ENCODE measurements at regions not wholly inside any gene's neighbourhood (a gene's known extent, or its start where the extent isn't known, plus 50 kb on each side); places are given as distances from the start of the nearest gene placed in this dataset.

- no peak for DNase-seq (ENCODE audit: low read depth, low spot score)
- ChIA-PET CTCF (no interaction called here), POLR2A (no interaction called here)
- H3K4me1 ChIP-seq (ENCODE audit: control insufficient read depth, insufficient read depth, low read length), result peaks cover 16% of the 10 kb centered on the region
- no peaks in the 10 kb centered on the region for H3K36me3 ChIP-seq (ENCODE audit: control insufficient read depth, insufficient read depth, low read length)
- H3K9me3 ChIP-seq (ENCODE audit: control insufficient read depth, insufficient read depth, low read depth, low read length), result no peaks in the 10 kb centered on the region
- no peak for ATAC-seq
- TF ChIP-seq, protein P1, sequence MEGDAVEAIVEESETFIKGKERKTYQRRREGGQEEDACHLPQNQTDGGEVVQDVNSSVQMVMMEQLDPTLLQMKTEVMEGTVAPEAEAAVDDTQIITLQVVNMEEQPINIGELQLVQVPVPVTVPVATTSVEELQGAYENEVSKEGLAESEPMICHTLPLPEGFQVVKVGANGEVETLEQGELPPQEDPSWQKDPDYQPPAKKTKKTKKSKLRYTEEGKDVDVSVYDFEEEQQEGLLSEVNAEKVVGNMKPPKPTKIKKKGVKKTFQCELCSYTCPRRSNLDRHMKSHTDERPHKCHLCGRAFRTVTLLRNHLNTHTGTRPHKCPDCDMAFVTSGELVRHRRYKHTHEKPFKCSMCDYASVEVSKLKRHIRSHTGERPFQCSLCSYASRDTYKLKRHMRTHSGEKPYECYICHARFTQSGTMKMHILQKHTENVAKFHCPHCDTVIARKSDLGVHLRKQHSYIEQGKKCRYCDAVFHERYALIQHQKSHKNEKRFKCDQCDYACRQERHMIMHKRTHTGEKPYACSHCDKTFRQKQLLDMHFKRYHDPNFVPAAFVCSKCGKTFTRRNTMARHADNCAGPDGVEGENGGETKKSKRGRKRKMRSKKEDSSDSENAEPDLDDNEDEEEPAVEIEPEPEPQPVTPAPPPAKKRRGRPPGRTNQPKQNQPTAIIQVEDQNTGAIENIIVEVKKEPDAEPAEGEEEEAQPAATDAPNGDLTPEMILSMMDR (IDR thresholded peaks at IDR 0.05), result no peak
- TF ChIP-seq POLR2AphosphoS5 (IDR thresholded peaks at IDR 0.05; ENCODE audit: low read depth, low read length), result no peak
- TF ChIP-seq TCF7L2 (IDR thresholded peaks at IDR 0.05; ENCODE audit: low read depth, low read length), result no peak
- no peak for TF ChIP-seq SIN3A (IDR thresholded peaks at IDR 0.05; ENCODE audit: borderline replicate concordance, insufficient read depth, low read depth, low read length)
- no peak for TF ChIP-seq REST (IDR thresholded peaks at IDR 0.05; ENCODE audit: insufficient read depth in 1 of 2, low read depth in 2 of 2, low read length in 1 of 2)
- intact Hi-C loops (cut with micrococcal nuclease; ENCODE audit: unreplicated experiment) (no loop called here), in situ Hi-C loops (cut with HindIII; ENCODE audit: low pct_unique_long_range_greater_than_20kb, low sequenced_read_pairs) (no loop called here)
- peak overlapping the region; percentile 73; the same call in 1 of the 2 replicates for H3K27ac ChIP-seq (ENCODE audit: low read length)
- H3K4me3 ChIP-seq (ENCODE audit: low read depth in 2 of 2, low read length in 2 of 2), result no peak overlapping the region
- H3K27me3 ChIP-seq (ENCODE audit: control insufficient read depth, insufficient read depth, low read length), result no peaks in the 10 kb centered on the region
- no TSS peak for BruUV-seq (replicated peaks)
Measured at GRCh38 chr1:234836045-234836681, 226.2 kb upstream of the IRF2BP2 start.

GRCh38 chr1:234835239-234835638 lies 225.3 kb upstream of the IRF2BP2 start:
- no TSS peak for BruUV-seq (replicated peaks)
- ChIA-PET CTCF (no interaction called here), POLR2A (interaction anchor here (0.9 kb wide), 1 partner anchor 111 kb away, joined by 4 read pairs; no protein-coding TSS in a partner anchor)
- Histone ChIP-seq H3K27ac (ENCODE audit: low read length) (peak overlapping the region; percentile 21; the same call in 1 of the 2 replicates), H3K4me1 (ENCODE audit: control insufficient read depth, insufficient read depth, low read length) (peaks cover 16% of the 10 kb centered on the region), H3K9me3 (ENCODE audit: control insufficient read depth, insufficient read depth, low read depth, low read length) (no peaks in the 10 kb centered on the region), H3K4me3 (ENCODE audit: low read depth in 2 of 2, low read length in 2 of 2) (no peak overlapping the region), H3K27me3 (ENCODE audit: control insufficient read depth, insufficient read depth, low read length) (no peaks in the 10 kb centered on the region), H3K36me3 (ENCODE audit: control insufficient read depth, insufficient read depth, low read length) (no peaks in the 10 kb centered on the region)
- TF ChIP-seq REST (IDR thresholded peaks at IDR 0.05; ENCODE audit: insufficient read depth in 1 of 2, low read depth in 2 of 2, low read length in 1 of 2) (no peak), SIN3A (IDR thresholded peaks at IDR 0.05; ENCODE audit: borderline replicate concordance, insufficient read depth, low read depth, low read length) (no peak), TCF7L2 (IDR thresholded peaks at IDR 0.05; ENCODE audit: low read depth, low read length) (no peak), POLR2AphosphoS5 (IDR thresholded peaks at IDR 0.05; ENCODE audit: low read depth, low read length) (no peak)
- TF ChIP-seq, protein P1 (IDR thresholded peaks at IDR 0.05), result no peak
- ATAC-seq (no peak), DNase-seq (ENCODE audit: low read depth, low spot score) (no peak)
- in situ Hi-C loops (cut with HindIII; ENCODE audit: low pct_unique_long_range_greater_than_20kb, low sequenced_read_pairs), result no loop called here
- intact Hi-C loops (cut with micrococcal nuclease; ENCODE audit: unreplicated experiment), result no loop called here

All from Panc1 (cell line).